BJ (cell line): ENCODE measurements at regions not wholly inside any gene's neighbourhood (a gene's known extent, or its start where the extent isn't known, plus 50 kb on each side); places are given as distances from the start of the nearest gene placed in this dataset.

ENCODE experiments used
- CTCF ChIA-PET: fragments of 350-600 bp; formaldehyde crosslinking; extraction: SDS; loops from one replicate; lab custom pipeline; 2021; ENCODE audit warnings: antibody characterized with exemption, inconsistent platforms; lab: Yijun Ruan, JAX
- POLR2A ChIA-PET: fragments of 300-600 bp; sonication (Branson Sonifier 250); formaldehyde crosslinking; extraction: SDS; loops from one replicate; lab custom pipeline; 2021; ENCODE audit warnings: antibody characterized with exemption; lab: Charles Lee
- DNase-seq: peaks from one replicate; pipeline ENCODE4 v3.0.0-alpha.2; 2011; ENCODE audit warnings: low read depth
- H3K27me3 ChIP-seq: 2 replicates; pipeline ENCODE4 v1.6.0; 2011; ENCODE audit warnings: low read length; ENCODE audit not compliant: control insufficient read depth, insufficient read depth
- H3K36me3 ChIP-seq: 2 replicates; pipeline ENCODE4 v1.5.1; 2011; ENCODE audit warnings: low read length; ENCODE audit not compliant: control insufficient read depth, insufficient read depth
- H3K4me3 ChIP-seq: 2 replicates; pipeline ENCODE4 v1.5.1; 2011; ENCODE audit warnings: low read depth, mild to moderate bottlenecking, control low read depth, low read length
- CTCF ChIP-seq: IDR thresholded peaks from 2 replicates; pipeline ENCODE4 v1.5.1; 2011; ENCODE audit warnings: low read depth, mild to moderate bottlenecking, control low read depth, inconsistent platforms, low read length, moderate library complexity; ENCODE audit not compliant: insufficient read depth

GRCh38 chr2:16060125-16060935 lies 120.0 kb downstream of the MYCN start:
- H3K36me3 ChIP-seq = no peaks in the 10 kb centered on the region
- H3K27me3 ChIP-seq = no peaks in the 10 kb centered on the region
- no peak overlapping the region for H3K4me3 ChIP-seq
- ChIA-PET CTCF (no interaction called here), POLR2A (no interaction called here)
- no peak for DNase-seq
- TF ChIP-seq CTCF = no peak

- DNase-seq = no peak
- no peak overlapping the region for H3K4me3 ChIP-seq
- ChIA-PET POLR2A (no interaction called here), CTCF (no interaction called here)
- H3K36me3 ChIP-seq = no peaks in the 10 kb centered on the region
- no peaks in the 10 kb centered on the region for H3K27me3 ChIP-seq
- TF ChIP-seq CTCF = no peak
These were observed 119.2 kb downstream of the MYCN start for GRCh38 chr2:16059393-16060016.

GRCh38 chr2:16058747-16059358 lies 118.5 kb downstream of the MYCN start:
- DNase-seq = no peak
- CTCF ChIA-PET = no interaction called here
- Histone ChIP-seq H3K27me3 (no peaks in the 10 kb centered on the region), H3K4me3 (no peak overlapping the region), H3K36me3 (no peaks in the 10 kb centered on the region)
- POLR2A ChIA-PET = no interaction called here
- no peak for TF ChIP-seq CTCF

DNA sequence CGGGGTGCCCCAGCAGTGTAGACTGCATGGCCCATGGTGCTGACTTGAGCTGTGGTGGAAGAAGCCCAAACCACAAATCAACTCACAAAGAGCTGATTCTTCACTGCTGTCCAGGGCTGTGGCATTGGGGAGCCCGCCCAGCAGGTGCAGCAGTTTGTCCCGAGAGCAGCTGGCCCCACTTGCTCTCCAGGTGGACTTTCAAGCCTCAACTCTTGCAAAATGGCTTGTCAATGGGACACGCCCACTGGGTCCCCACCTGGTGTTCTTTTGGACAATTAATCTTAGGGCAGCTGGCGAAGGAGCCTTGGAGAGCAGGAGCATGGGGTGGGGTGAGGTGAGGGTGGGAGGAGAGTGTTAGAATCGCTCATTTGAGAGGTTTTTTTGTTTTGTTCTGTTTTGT lies 117.9 kb downstream of the MYCN start:
- DNase-seq = no peak
- H3K4me3 ChIP-seq = no peak overlapping the region
- POLR2A ChIA-PET = no interaction called here
- no peak for TF ChIP-seq CTCF
- H3K36me3 ChIP-seq = no peaks in the 10 kb centered on the region
- CTCF ChIA-PET = no interaction called here
- no peaks in the 10 kb centered on the region for H3K27me3 ChIP-seq

DNA sequence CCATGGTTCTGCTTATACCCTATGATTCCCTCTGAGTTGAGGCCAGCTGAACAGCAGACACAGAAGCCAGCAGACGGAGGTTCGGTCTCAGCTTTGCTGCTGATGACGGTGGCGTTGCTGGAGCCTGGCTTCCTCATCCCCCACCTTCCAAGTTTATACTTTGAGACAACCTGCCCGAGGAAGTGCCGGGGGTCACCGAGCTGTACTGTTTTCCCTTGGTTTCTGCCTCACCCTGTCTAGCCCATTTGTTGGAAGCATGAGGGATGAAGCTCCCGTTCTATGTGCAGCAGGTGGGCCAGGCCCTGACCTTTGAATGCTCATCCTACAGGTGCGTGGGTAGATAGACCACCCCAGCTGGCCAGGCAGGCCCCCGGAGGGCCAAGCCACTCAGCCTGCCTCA lies 117.3 kb downstream of the MYCN start:
- Histone ChIP-seq H3K27me3 (no peaks in the 10 kb centered on the region), H3K4me3 (no peak overlapping the region), H3K36me3 (no peaks in the 10 kb centered on the region)
- POLR2A ChIA-PET = no interaction called here
- CTCF ChIA-PET = no interaction called here
- no peak for DNase-seq
- TF ChIP-seq CTCF = no peak
